Activated T-helper 1 cell treated with anti-CD3 and anti-CD28 coated beads, Interleukin-12 subunit alpha, Interleukin-12 subunit beta, Interleukin-2, Interleukin-4 antibody, amounts not matched to agents 30 ng/mL and 10 ng/mL and 1 ng/mL, durations not matched to agents 14 hours and 24 hours and 36 hours (primary cell): ENCODE measurements at regions not wholly inside any gene's neighbourhood (a gene's known extent, or its start where the extent isn't known, plus 50 kb on each side); places are given as distances from the start of the nearest gene placed in this dataset.
"Not testable (repeated sequence)": the region's sequence is repeated elsewhere in the genome, so short reads cannot be mapped to it uniquely, and the experiment has no call there.

ENCODE experiments used
- DNase-seq: peaks from one replicate; pipeline ENCODE4 v3.0.0; 2021; ENCODE audit warnings: low spot score
- H3K27ac Mint-ChIP-seq: one replicate; pipeline ENCODE4 v1.8.0; 2021; ENCODE audit warnings: mild to moderate bottlenecking, mixed read lengths
- H3K27me3 Mint-ChIP-seq: one replicate; pipeline ENCODE4 v1.8.0; 2022; ENCODE audit warnings: mild to moderate bottlenecking, moderate library complexity, mixed read lengths; ENCODE audit not compliant: insufficient read depth
- H3K36me3 Mint-ChIP-seq: one replicate; pipeline ENCODE4 v1.8.0; 2021; ENCODE audit warnings: low read depth, mixed read lengths
- H3K4me1 Mint-ChIP-seq: one replicate; pipeline ENCODE4 v1.8.0; 2021; ENCODE audit warnings: low read depth, mixed read lengths
- H3K4me3 Mint-ChIP-seq: one replicate; pipeline ENCODE4 v1.8.0; 2021; ENCODE audit warnings: mild to moderate bottlenecking, moderate library complexity, mixed read lengths
- H3K9me3 Mint-ChIP-seq: one replicate; pipeline ENCODE4 v1.8.0; 2021; ENCODE audit warnings: mixed read lengths
- intact Hi-C: fragments of 100-400 bp; cut with micrococcal nuclease; formaldehyde crosslinking; loops from one replicate; pipeline ENCODE4 v1.15.1; 2024

DNA sequence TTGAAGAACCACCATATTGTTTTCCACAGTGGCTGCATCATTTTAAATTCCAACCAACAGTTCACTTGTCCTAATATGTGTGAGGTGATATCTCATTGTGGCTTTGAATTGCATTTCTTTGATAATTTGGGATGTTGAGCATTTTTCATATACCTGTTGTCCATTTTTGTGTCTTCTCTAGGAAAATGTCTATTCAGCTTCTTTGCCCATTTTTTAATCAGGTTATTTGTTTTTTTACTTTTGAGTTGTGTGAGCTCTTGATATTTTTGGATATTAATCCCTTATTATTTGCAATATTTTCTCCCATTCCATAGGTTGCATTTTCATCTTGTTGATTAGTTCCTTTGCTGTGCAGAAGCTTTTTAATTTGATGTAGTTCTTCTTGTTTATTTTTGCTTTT is 95.1 kb upstream of the CCDC71L start:
- H3K4me1 Mint-ChIP-seq = no peaks in the 10 kb centered on the region
- H3K27me3 Mint-ChIP-seq = peaks cover 4% of the 10 kb centered on the region
- intact Hi-C loops = no loop called here
- H3K27ac Mint-ChIP-seq = no peak overlapping the region
- no peak overlapping the region for H3K4me3 Mint-ChIP-seq
- no peaks in the 10 kb centered on the region for H3K36me3 Mint-ChIP-seq
- no peaks in the 10 kb centered on the region for H3K9me3 Mint-ChIP-seq
- no peak for DNase-seq

DNA sequence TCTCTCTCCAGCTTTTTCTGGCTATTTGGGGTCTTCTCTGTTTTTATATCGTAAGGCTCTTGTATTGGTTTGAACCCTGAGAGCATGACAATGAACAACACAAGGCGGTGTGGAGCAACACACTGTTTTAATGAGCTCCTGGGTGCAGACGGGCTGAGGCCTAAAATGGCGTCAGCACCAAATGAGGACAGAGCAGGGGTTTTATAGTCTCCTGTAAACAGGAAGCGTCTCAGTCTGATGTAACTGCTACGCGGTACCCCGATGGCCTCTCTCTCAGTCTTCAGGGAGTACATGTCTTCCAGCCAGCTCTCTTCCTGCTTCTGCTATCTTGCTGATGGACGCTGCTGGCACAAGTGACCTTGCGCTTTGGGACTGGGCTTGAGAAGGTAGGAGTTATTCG is 95.9 kb upstream of the CCDC71L start:
- H3K4me3 Mint-ChIP-seq = no peak overlapping the region
- DNase-seq = no peak
- intact Hi-C loops = no loop called here
- no peak overlapping the region for H3K27ac Mint-ChIP-seq
- no peaks in the 10 kb centered on the region for H3K4me1 Mint-ChIP-seq
- H3K27me3 Mint-ChIP-seq = peaks cover 4% of the 10 kb centered on the region
- H3K36me3 Mint-ChIP-seq = no peaks in the 10 kb centered on the region
- H3K9me3 Mint-ChIP-seq = no peaks in the 10 kb centered on the region

GRCh38 chr7:106757846-106758245 is 96.9 kb upstream of the CCDC71L start:
- intact Hi-C loops = no loop called here
- H3K4me1 Mint-ChIP-seq = no peaks in the 10 kb centered on the region
- H3K9me3 Mint-ChIP-seq = no peaks in the 10 kb centered on the region
- DNase-seq = no peak
- H3K27me3 Mint-ChIP-seq = peaks cover 4% of the 10 kb centered on the region
- H3K27ac Mint-ChIP-seq = no peak overlapping the region
- H3K4me3 Mint-ChIP-seq = no peak overlapping the region
- H3K36me3 Mint-ChIP-seq = no peaks in the 10 kb centered on the region

DNA sequence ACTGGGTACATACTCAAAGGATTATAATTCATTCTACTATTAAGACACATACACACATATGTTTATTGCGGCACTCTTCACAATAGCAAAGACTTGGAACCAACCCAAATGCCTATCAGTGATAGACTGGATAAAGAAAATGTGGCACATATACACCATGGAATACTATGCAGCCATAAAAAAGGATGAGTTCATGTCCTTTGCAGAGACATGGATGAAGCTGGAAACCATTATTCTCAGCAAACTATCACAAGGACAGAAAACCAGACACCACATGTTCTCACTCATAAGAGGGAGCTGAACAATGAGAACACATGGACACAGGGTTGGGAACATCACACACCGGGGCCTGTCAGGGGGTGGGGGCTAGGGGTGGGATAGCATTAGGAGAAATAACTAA is 101.9 kb upstream of the CCDC71L start:
- H3K36me3 Mint-ChIP-seq, intact Hi-C loops, H3K27me3 Mint-ChIP-seq, H3K9me3 Mint-ChIP-seq, H3K27ac Mint-ChIP-seq, H3K4me3 Mint-ChIP-seq, DNase-seq: not testable (repeated sequence)
- H3K4me1 Mint-ChIP-seq = peaks cover 21% of the 10 kb centered on the region

DNA sequence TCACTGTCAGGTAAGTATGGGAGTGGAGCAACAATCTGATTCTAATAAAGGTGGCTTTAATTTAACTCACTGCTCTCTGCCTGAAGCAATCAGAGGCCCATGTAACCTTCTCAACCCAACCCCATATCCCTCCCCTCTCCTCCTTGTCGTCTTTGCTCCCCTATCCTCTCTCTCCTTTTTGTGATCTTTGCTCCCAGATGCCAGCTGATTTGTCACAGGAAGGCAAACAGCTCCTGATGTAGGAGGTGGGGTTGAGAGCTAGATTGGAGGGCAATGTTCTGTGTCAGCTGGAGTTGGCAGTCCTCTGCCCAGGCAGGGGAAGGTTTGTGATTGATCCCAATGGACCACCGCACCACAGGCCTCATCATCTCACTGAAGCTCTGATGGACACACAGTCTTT is 101.4 kb upstream of the PIK3CG start:
- Mint-ChIP-seq H3K27me3 (peaks cover 1% of the 10 kb centered on the region), H3K4me3 (no peak overlapping the region), H3K36me3 (peaks cover 3% of the 10 kb centered on the region), H3K27ac (no peak overlapping the region), H3K9me3 (peaks cover 5% of the 10 kb centered on the region), H3K4me1 (peaks cover 29% of the 10 kb centered on the region)
- no peak for DNase-seq
- intact Hi-C loops = no loop called here

GRCh38 chr7:106765727-106766355 is 99.2 kb upstream of the PIK3CG start:
- intact Hi-C loops = no loop called here

GRCh38 chr7:106766551-106766950 is 98.5 kb upstream of the PIK3CG start:
- Mint-ChIP-seq H3K27me3 (no peaks in the 10 kb centered on the region), H3K4me3 (no peak overlapping the region), H3K27ac (peak overlapping the region; percentile 10), H3K9me3 (peaks cover 5% of the 10 kb centered on the region), H3K36me3 (peaks cover 9% of the 10 kb centered on the region), H3K4me1 (peaks cover 47% of the 10 kb centered on the region)
- intact Hi-C loops = no loop called here
- DNase-seq = no peak

More at GRCh38 chr7:106765727-106766355, 99.2 kb upstream of the PIK3CG start:
- Mint-ChIP-seq H3K27me3 (no peaks in the 10 kb centered on the region), H3K4me3 (no peak overlapping the region), H3K27ac (peak overlapping the region; percentile 7), H3K4me1 (peaks cover 47% of the 10 kb centered on the region), H3K9me3 (peaks cover 5% of the 10 kb centered on the region), H3K36me3 (peaks cover 9% of the 10 kb centered on the region)
- DNase-seq = no peak

DNA sequence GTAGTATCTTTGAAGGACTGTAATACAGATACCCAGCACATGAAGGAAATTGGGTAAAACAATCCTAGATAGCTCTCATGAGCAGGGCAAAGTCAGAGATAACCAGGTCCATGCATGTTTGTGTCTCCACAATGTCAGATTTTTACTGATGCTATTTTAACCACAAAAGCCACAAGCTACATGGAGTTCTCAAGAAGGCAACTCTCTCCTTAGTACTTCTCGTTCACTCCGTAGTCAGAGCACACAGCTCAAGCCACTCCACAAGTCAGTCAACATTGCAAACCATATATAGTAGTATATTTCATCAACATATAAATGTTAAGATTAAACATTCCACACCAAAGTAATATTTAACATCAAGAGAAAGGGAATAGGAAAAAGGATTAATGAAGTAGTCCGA is 98.0 kb upstream of the PIK3CG start:
- Mint-ChIP-seq H3K4me1 (peaks cover 48% of the 10 kb centered on the region), H3K4me3 (no peak overlapping the region), H3K36me3 (peaks cover 9% of the 10 kb centered on the region), H3K27me3 (no peaks in the 10 kb centered on the region), H3K9me3 (peaks cover 5% of the 10 kb centered on the region), H3K27ac (peak overlapping the region; percentile 66)
- DNase-seq = no peak
- intact Hi-C loops = no loop called here

GRCh38 chr7:106767498-106768323 is 97.4 kb upstream of the PIK3CG start:
- peaks cover 53% of the 10 kb centered on the region for H3K4me1 Mint-ChIP-seq
- H3K27me3 Mint-ChIP-seq = no peaks in the 10 kb centered on the region
- H3K9me3 Mint-ChIP-seq = peaks cover 5% of the 10 kb centered on the region
- H3K27ac Mint-ChIP-seq = peak overlapping the region; percentile 73
- peak overlapping the region; percentile 46 for H3K4me3 Mint-ChIP-seq
- intact Hi-C loops = no loop called here
- DNase-seq = no peak
- peaks cover 10% of the 10 kb centered on the region for H3K36me3 Mint-ChIP-seq

DNA sequence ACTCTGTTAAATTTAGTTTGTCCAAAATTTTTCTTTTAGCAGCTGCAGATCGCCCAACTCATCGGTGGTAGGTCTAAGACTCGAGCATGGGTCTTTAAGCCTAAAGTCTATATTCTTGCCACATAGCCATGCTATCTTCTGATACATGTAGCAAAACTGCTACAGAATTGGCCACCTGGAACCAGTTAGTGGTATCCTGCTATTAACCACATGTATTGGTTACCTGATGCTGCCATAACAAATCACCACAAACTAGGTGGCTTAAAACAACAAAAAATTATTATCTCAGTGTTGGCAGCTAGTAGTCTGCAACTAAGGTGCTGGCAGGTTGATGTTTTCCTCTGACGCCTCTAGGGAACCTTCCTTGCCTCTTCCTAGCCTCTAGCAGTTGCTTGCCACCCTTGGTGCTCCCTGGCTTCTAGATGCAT is 96.7 kb upstream of the PIK3CG start:
- intact Hi-C loops = no loop called here
- H3K36me3 Mint-ChIP-seq = peaks cover 11% of the 10 kb centered on the region

DNA sequence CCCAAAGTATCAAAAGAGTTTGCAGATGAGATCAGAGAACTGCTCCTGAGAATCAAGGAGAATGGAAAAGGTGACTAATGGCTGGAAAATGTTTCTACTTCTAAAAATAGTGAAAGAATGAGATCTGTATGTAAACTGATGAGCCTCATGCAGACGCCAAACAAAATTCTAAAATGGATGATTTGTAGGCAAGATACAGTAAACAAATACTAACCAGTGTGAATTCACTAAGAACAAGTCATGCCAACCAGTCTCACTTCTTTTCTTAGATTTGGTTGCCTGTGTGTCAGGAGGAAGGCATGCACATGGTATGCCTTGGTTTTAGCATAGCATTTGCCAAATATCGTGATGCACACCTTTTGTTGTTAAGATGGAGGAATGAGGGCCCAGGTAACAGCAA is 94.9 kb upstream of the PIK3CG start:
- intact Hi-C loops = loop anchor here (5.0 to 10.0 kb wide), 3 partner anchors 343 to 1105 kb away; no protein-coding TSS in a partner anchor
- Mint-ChIP-seq H3K4me1 (peaks cover 68% of the 10 kb centered on the region), H3K27ac (peak overlapping the region; percentile 47), H3K36me3 (peaks cover 11% of the 10 kb centered on the region), H3K27me3 (no peaks in the 10 kb centered on the region), H3K9me3 (peaks cover 19% of the 10 kb centered on the region), H3K4me3 (no peak overlapping the region)
- no peak for DNase-seq

More for the DNA sequence above, 96.7 kb upstream of the PIK3CG start:
- DNase-seq = no peak
- peak overlapping the region; percentile 46 for H3K4me3 Mint-ChIP-seq
- peak overlapping the region; percentile 73 for H3K27ac Mint-ChIP-seq
- H3K27me3 Mint-ChIP-seq = no peaks in the 10 kb centered on the region
- H3K9me3 Mint-ChIP-seq = peaks cover 10% of the 10 kb centered on the region
- peaks cover 60% of the 10 kb centered on the region for H3K4me1 Mint-ChIP-seq

- H3K36me3 Mint-ChIP-seq = peaks cover 15% of the 10 kb centered on the region
- peaks cover 63% of the 10 kb centered on the region for H3K4me1 Mint-ChIP-seq
- peak overlapping the region; percentile 47 for H3K4me3 Mint-ChIP-seq
- intact Hi-C loops = loop anchor here (1.0 to 10.0 kb wide), 11 partner anchors 36 to 1102 kb away; partner anchors contain the start of gene PIK3CG
- peak overlapping the region; percentile 98 for H3K27ac Mint-ChIP-seq
- no peak for DNase-seq
- H3K27me3 Mint-ChIP-seq = no peaks in the 10 kb centered on the region
- H3K9me3 Mint-ChIP-seq = peaks cover 28% of the 10 kb centered on the region
Measured at GRCh38 chr7:106772655-106773108, 92.4 kb upstream of the PIK3CG start.

DNA sequence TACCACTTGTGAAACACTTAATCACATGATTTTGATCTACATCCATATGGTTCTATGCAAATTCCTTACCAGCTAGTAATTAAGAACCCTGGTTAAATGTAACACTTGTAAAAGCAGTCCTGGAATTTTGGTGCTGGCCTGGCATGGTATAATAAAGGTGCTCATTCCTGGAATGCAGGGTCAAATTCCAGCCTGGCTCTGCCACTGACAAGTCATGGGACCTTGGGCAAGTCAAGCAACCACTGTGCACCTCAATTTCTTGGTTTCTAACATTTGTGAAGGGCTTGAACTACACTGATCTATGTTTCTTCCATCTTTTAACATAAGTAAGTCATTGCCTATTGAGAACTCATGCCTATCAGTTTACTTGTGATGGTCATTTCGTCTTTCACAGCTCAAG is 91.9 kb upstream of the PIK3CG start:
- H3K27me3 Mint-ChIP-seq = no peaks in the 10 kb centered on the region
- intact Hi-C loops = loop anchor here (2.0 to 10.0 kb wide), 4 partner anchors 36 to 1102 kb away; no protein-coding TSS in a partner anchor
- H3K9me3 Mint-ChIP-seq = peaks cover 23% of the 10 kb centered on the region
- peaks cover 58% of the 10 kb centered on the region for H3K4me1 Mint-ChIP-seq
- peak overlapping the region; percentile 87 for H3K27ac Mint-ChIP-seq
- H3K36me3 Mint-ChIP-seq = peaks cover 12% of the 10 kb centered on the region
- H3K4me3 Mint-ChIP-seq = no peak overlapping the region
- no peak for DNase-seq
